GM13976 (cell line): ENCODE measurements at regions not wholly inside any gene's neighbourhood (a gene's known extent, or its start where the extent isn't known, plus 50 kb on each side); places are given as distances from the start of the nearest gene placed in this dataset.
A peak's percentile ranks its signal among the peaks of the same experiment; 100 is the strongest.
"Not testable (repeated sequence)": the region's sequence is repeated elsewhere in the genome, so short reads cannot be mapped to it uniquely, and the experiment has no call there.

Source experiments
- DNase-seq: peaks from one replicate; pipeline ENCODE4 v3.0.0; 2012; ENCODE audit warnings: low spot score
- CTCF ChIP-seq: IDR thresholded peaks from 2 replicates; pipeline ENCODE4 v1.5.1; 2012; ENCODE audit warnings: borderline replicate concordance, mild to moderate bottlenecking; ENCODE audit not compliant: insufficient read depth; ENCODE audit errors: extremely low read depth, missing control alignments, control extremely low read depth
- in situ Hi-C: fragments of 300-500 bp; cut with MboI; formaldehyde crosslinking; loops from one replicate; pipeline ENCODE4 v1.12.0; 2022; ENCODE audit warnings: low sequenced_read_pairs, mixed read lengths, inconsistent platforms; ENCODE audit not compliant: unreplicated experiment

- in situ Hi-C loops = no loop called here
- TF ChIP-seq CTCF = no peak
- no peak for DNase-seq
These were observed 178.9 kb upstream of the NRXN3 start for GRCh38 chr14:77991128-77991772.

GRCh38 chr14:78005325-78005724 lies 164.8 kb upstream of the NRXN3 start:
- in situ Hi-C loops = no loop called here
- DNase-seq = peak; percentile 47
- no peak for TF ChIP-seq CTCF

GRCh38 chr14:78007160-78007559 lies 163.0 kb upstream of the NRXN3 start:
- in situ Hi-C loops = no loop called here
- TF ChIP-seq CTCF = no peak
- peak; percentile 25 for DNase-seq

- in situ Hi-C loops = no loop called here
- DNase-seq = no peak
- TF ChIP-seq CTCF = no peak
These were observed 159.5 kb upstream of the NRXN3 start for GRCh38 chr14:78010688-78011087.

GRCh38 chr14:78013911-78014310 lies 156.3 kb upstream of the NRXN3 start:
- DNase-seq, in situ Hi-C loops: not testable (repeated sequence)

GRCh38 chr14:78016532-78016931 lies 153.6 kb upstream of the NRXN3 start:
- in situ Hi-C loops = no loop called here
- TF ChIP-seq CTCF = no peak
- no peak for DNase-seq

GRCh38 chr14:78018283-78018682 lies 151.9 kb upstream of the NRXN3 start:
- no peak for TF ChIP-seq CTCF
- in situ Hi-C loops = no loop called here
- no peak for DNase-seq
